Liver (tissue), 8 donors: ENCODE measurements at regions not wholly inside any gene's neighbourhood (a gene's known extent, or its start where the extent isn't known, plus 50 kb on each side); places are given as distances from the start of the nearest gene placed in this dataset.

Experiments
- DNase-seq: peaks from one replicate; pipeline ENCODE4 v3.0.0-alpha.2; 2017; ENCODE audit warnings: low spot score
- H3K27ac ChIP-seq, 2 donors: one replicate each; pipeline ENCODE4 v1.7.0; 2013; ENCODE audit warnings: inconsistent platforms in 2 of 2, low read length in 2 of 2, control low read depth in 1 of 2, low read depth in 1 of 2, mild to moderate bottlenecking in 1 of 2
- H3K27me3 ChIP-seq, 4 donors: one replicate each; pipeline versions ENCODE4 v1.6.1 to v1.7.0; 2013; ENCODE audit warnings: low read length in 3 of 4, inconsistent platforms in 1 of 4, mild to moderate bottlenecking in 1 of 4, moderate library complexity in 1 of 4; ENCODE audit not compliant: control insufficient read depth in 4 of 4, insufficient read depth in 4 of 4
- H3K36me3 ChIP-seq, 4 donors: one replicate each; pipeline versions ENCODE4 v1.6.1 to v1.7.0; 2013; ENCODE audit warnings: low read length in 3 of 4, mild to moderate bottlenecking in 3 of 4, low read depth in 1 of 4, moderate library complexity in 1 of 4; ENCODE audit not compliant: control insufficient read depth in 4 of 4, insufficient read depth in 3 of 4
- H3K4me1 ChIP-seq, 4 donors: one replicate each; pipeline versions ENCODE4 v1.6.1 to v1.7.0; 2013; ENCODE audit warnings: low read length in 3 of 4, mild to moderate bottlenecking in 3 of 4, moderate library complexity in 1 of 4; ENCODE audit not compliant: control insufficient read depth in 4 of 4, insufficient read depth in 4 of 4
- H3K4me3 ChIP-seq, 3 donors: one replicate each; pipeline versions ENCODE4 v1.6.1 to v1.7.0; 2013; ENCODE audit warnings: low read length in 3 of 3, control low read depth in 1 of 3, low read depth in 1 of 3, mild to moderate bottlenecking in 1 of 3
- H3K9ac ChIP-seq, 2 donors: one replicate each; pipeline ENCODE4 v1.7.0; 2013; ENCODE audit warnings: low read length in 2 of 2, mild to moderate bottlenecking in 2 of 2, moderate library complexity in 2 of 2, control low read depth in 1 of 2, low read depth in 1 of 2
- H3K9me3 ChIP-seq, 4 donors: one replicate each; pipeline versions ENCODE4 v1.6.1 to v1.7.0; 2013; ENCODE audit warnings: low read length in 3 of 4; ENCODE audit not compliant: control insufficient read depth in 4 of 4
- EGR1 ChIP-seq, 2 donors: IDR thresholded peaks; 2 replicates each; pipeline ENCODE4 v1.6.1; 2016 to 2018; ENCODE audit warnings: antibody characterized with exemption in 2 of 2, low read depth in 2 of 2
- FOXA1 ChIP-seq: IDR thresholded peaks from 2 replicates; pipeline ENCODE4 v1.6.1; 2016; ENCODE audit warnings: antibody characterized with exemption
- FOXA2 ChIP-seq: IDR thresholded peaks from 2 replicates; pipeline ENCODE4 v1.6.1; 2016; ENCODE audit warnings: antibody characterized with exemption
- GABPA ChIP-seq, 2 donors: IDR thresholded peaks in 1 of 2; conservative IDR thresholded peaks in 1 of 2; 2 replicates each; pipeline ENCODE4 v1.6.1; 2016; ENCODE audit warnings: antibody characterized with exemption in 2 of 2, mild to moderate bottlenecking in 1 of 2, moderate library complexity in 1 of 2
- HNF4A ChIP-seq, 2 donors: conservative IDR thresholded peaks; 2 replicates each; pipeline ENCODE4 v1.6.1; 2016; ENCODE audit warnings: antibody characterized with exemption in 2 of 2, mild to moderate bottlenecking in 2 of 2
- HNF4G ChIP-seq: IDR thresholded peaks from 2 replicates; pipeline ENCODE4 v1.6.1; 2016; ENCODE audit warnings: antibody characterized with exemption
- JUND ChIP-seq, 2 donors: IDR thresholded peaks; 2 replicates each; pipeline ENCODE4 v1.6.1; 2016; ENCODE audit warnings: antibody characterized with exemption in 2 of 2
- NR2F2 ChIP-seq: IDR thresholded peaks from 2 replicates; pipeline ENCODE4 v1.6.1; 2016; ENCODE audit warnings: antibody characterized with exemption
- RAD21 ChIP-seq, 2 donors: IDR thresholded peaks; 2 replicates each; pipeline ENCODE4 v1.6.1; 2016; ENCODE audit warnings: antibody characterized with exemption in 2 of 2, mild to moderate bottlenecking in 2 of 2
- REST ChIP-seq: IDR thresholded peaks from 2 replicates; pipeline ENCODE4 v1.6.1; 2016; ENCODE audit warnings: antibody characterized with exemption, mild to moderate bottlenecking
- RXRA ChIP-seq, 2 donors: IDR thresholded peaks; 2 replicates each; pipeline ENCODE4 v1.6.1; 2017 to 2018; ENCODE audit warnings: antibody characterized with exemption in 2 of 2, mild to moderate bottlenecking in 1 of 2
- SP1 ChIP-seq: IDR thresholded peaks from 2 replicates; pipeline ENCODE4 v1.6.1; 2018; ENCODE audit warnings: antibody characterized with exemption, mild to moderate bottlenecking
- TAF1 ChIP-seq: conservative IDR thresholded peaks from 2 replicates; pipeline ENCODE4 v1.6.1; 2016; ENCODE audit warnings: antibody characterized with exemption, mild to moderate bottlenecking
- YY1 ChIP-seq: IDR thresholded peaks from 2 replicates; pipeline ENCODE4 v1.6.1; 2016; ENCODE audit warnings: antibody characterized with exemption, mild to moderate bottlenecking
- WGBS: extraction: QIAGEN DNeasy Blood & Tissue Kit; methylation state at CpG from one replicate; pipeline ENCODE4 v1.1.7; 2013; 5-methylcytosine and 5-hydroxymethylcytosine counted together
- TF ChIP-seq, protein P1 (sequence below): fragments of 150-350 bp; IDR thresholded peaks from 2 replicates; pipeline ENCODE4 v1.5.1; 2017; ENCODE audit warnings: improper control_type of control experiment, low read depth, low read length; ENCODE audit not compliant: missing input control
- TF ChIP-seq, protein P2 (sequence below): IDR thresholded peaks from 2 replicates; pipeline ENCODE4 v1.6.1; 2016; ENCODE audit warnings: antibody characterized with exemption
- TF ChIP-seq, protein P3 (sequence below): IDR thresholded peaks from 2 replicates; pipeline ENCODE4 v1.6.1; 2016; ENCODE audit warnings: antibody characterized with exemption
- TF ChIP-seq, protein P4 (sequence below): IDR thresholded peaks from 2 replicates; pipeline ENCODE4 v1.6.1; 2016; ENCODE audit warnings: antibody characterized with exemption
- donor health status: healthy.
- donor health status: healthy.
- donor health status: healthy.
- donor health status: healthy.
- donor health status: healthy.

DNA sequence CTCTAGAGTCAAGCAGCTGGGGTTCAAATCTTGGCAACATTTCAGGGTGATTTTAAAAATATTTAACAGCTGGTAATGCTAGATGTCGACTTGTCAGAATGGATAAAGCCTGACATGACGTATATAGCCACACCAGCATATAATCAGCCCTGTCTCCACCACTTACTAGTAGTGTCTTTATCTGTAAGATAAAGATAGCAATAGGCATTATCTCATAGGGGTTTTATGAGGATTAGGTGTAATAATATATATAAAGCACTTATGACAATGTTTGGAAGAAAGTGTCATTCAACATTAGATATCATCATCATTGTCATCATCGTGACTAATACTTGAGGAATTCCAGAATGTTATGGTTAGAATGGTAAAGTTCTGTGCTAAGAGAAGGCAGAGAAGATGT is 369.0 kb upstream of the CWC22 start:
- Histone ChIP-seq H3K27me3 (no peaks in the 10 kb centered on the region), H3K9ac (no peak overlapping the region), H3K36me3 (no peaks in the 10 kb centered on the region), H3K9me3 (no peaks in the 10 kb centered on the region), H3K4me3 (no peak overlapping the region), H3K27ac (no peak overlapping the region), H3K4me1 (no peaks in the 10 kb centered on the region)
- WGBS, result 85% methylated on average over 3 of the region's 3 CpGs
- no peak for DNase-seq
- TF ChIP-seq NR2F2 (no peak), REST (no peak)

GRCh38 chr2:180374502-180375281 is 367.6 kb upstream of the CWC22 start:
- Histone ChIP-seq H3K9me3 (no peaks in the 10 kb centered on the region), H3K9ac (no peak overlapping the region), H3K4me1 (no peaks in the 10 kb centered on the region), H3K27me3 (no peaks in the 10 kb centered on the region), H3K36me3 (no peaks in the 10 kb centered on the region), H3K27ac (no peak overlapping the region), H3K4me3 (no peak overlapping the region)
- TF ChIP-seq HNF4A (conservative IDR thresholded peaks at IDR 0.05) (no peak), REST (no peak), HNF4G (no peak), SP1 (no peak), TAF1 (no peak), FOXA2 (no peak), RXRA (IDR thresholded peaks at IDR 0.05) (no peak), NR2F2 (no peak), JUND (IDR thresholded peaks at IDR 0.05) (no peak), EGR1 (IDR thresholded peaks at IDR 0.05; ENCODE audit: low read depth in 2 of 2) (no peak), GABPA (IDR thresholded peaks at IDR 0.05 in 1 of 2, conservative IDR thresholded peaks at IDR 0.05 in 1 of 2) (no peak), YY1 (no peak), FOXA1 (no peak), RAD21 (IDR thresholded peaks at IDR 0.05) (no peak)
- TF ChIP-seq, protein P1, sequence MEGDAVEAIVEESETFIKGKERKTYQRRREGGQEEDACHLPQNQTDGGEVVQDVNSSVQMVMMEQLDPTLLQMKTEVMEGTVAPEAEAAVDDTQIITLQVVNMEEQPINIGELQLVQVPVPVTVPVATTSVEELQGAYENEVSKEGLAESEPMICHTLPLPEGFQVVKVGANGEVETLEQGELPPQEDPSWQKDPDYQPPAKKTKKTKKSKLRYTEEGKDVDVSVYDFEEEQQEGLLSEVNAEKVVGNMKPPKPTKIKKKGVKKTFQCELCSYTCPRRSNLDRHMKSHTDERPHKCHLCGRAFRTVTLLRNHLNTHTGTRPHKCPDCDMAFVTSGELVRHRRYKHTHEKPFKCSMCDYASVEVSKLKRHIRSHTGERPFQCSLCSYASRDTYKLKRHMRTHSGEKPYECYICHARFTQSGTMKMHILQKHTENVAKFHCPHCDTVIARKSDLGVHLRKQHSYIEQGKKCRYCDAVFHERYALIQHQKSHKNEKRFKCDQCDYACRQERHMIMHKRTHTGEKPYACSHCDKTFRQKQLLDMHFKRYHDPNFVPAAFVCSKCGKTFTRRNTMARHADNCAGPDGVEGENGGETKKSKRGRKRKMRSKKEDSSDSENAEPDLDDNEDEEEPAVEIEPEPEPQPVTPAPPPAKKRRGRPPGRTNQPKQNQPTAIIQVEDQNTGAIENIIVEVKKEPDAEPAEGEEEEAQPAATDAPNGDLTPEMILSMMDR, result no peak
- TF ChIP-seq, protein P2, sequence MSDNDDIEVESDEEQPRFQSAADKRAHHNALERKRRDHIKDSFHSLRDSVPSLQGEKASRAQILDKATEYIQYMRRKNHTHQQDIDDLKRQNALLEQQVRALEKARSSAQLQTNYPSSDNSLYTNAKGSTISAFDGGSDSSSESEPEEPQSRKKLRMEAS, result no peak
- TF ChIP-seq, protein P3, sequence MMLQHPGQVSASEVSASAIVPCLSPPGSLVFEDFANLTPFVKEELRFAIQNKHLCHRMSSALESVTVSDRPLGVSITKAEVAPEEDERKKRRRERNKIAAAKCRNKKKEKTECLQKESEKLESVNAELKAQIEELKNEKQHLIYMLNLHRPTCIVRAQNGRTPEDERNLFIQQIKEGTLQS, result no peak
- TF ChIP-seq, protein P4, sequence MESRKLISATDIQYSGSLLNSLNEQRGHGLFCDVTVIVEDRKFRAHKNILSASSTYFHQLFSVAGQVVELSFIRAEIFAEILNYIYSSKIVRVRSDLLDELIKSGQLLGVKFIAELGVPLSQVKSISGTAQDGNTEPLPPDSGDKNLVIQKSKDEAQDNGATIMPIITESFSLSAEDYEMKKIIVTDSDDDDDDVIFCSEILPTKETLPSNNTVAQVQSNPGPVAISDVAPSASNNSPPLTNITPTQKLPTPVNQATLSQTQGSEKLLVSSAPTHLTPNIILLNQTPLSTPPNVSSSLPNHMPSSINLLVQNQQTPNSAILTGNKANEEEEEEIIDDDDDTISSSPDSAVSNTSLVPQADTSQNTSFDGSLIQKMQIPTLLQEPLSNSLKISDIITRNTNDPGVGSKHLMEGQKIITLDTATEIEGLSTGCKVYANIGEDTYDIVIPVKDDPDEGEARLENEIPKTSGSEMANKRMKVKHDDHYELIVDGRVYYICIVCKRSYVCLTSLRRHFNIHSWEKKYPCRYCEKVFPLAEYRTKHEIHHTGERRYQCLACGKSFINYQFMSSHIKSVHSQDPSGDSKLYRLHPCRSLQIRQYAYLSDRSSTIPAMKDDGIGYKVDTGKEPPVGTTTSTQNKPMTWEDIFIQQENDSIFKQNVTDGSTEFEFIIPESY, result no peak
- WGBS, result 59% methylated on average over 3 of the region's 3 CpGs
- DNase-seq, result no peak
